OCI-LY3 (cell line): ENCODE measurements at regions not wholly inside any gene's neighbourhood (a gene's known extent, or its start where the extent isn't known, plus 50 kb on each side); places are given as distances from the start of the nearest gene placed in this dataset.

ENCODE experiments used
- CTCF ChIP-seq: fragments of 200-600, 300-600 bp; sonication (generic); IDR thresholded peaks from 2 replicates; pipeline ENCODE4 v1.5.1; 2014; ENCODE audit warnings: antibody characterized with exemption, low read length, low read depth
- EZH2phosphoT487 ChIP-seq: fragments of 200-600 bp; shearing (Covaris generic); IDR thresholded peaks from 2 replicates; pipeline ENCODE4 v1.6.1; 2018; ENCODE audit warnings: antibody characterized with exemption, mixed run types, low read depth

GRCh38 chr10:44640429-44640828, 255.5 kb upstream of the CXCL12 start:
- TF ChIP-seq CTCF = no peak
- no peak for TF ChIP-seq EZH2phosphoT487
